A673 (cell line): ENCODE measurements at regions not wholly inside any gene's neighbourhood (a gene's known extent, or its start where the extent isn't known, plus 50 kb on each side); places are given as distances from the start of the nearest gene placed in this dataset.

ENCODE experiments used
- BruUV-seq: library from RNA; stranded (reverse); fragments of 400-500 nt; replicated peaks from 2 replicates; lab custom pipeline; 2021; lab: Mats Ljungman, UMichigan
- CTCF ChIA-PET: fragments of 300-600 bp; sonication (Branson Sonifier 250); formaldehyde crosslinking; loops from one replicate; lab custom pipeline; 2022; ENCODE audit warnings: antibody characterized with exemption; lab: Charles Lee
- POLR2A ChIA-PET: fragments of 300-600 bp; sonication (Branson Sonifier 250); formaldehyde crosslinking; loops from one replicate; lab custom pipeline; 2022; ENCODE audit warnings: antibody characterized with exemption; ENCODE audit not compliant: low non-redundant PET; lab: Charles Lee
- DNase-seq: peaks from one replicate; pipeline ENCODE4 v3.0.0-alpha.2; 2015; ENCODE audit warnings: low spot score
- H3K27ac ChIP-seq: fragments of 200-600 bp; sonication (generic); 2 replicates; pipeline ENCODE4 v1.5.1; 2016; ENCODE audit warnings: mixed run types, low read depth, mild to moderate bottlenecking, mixed read lengths, antibody characterized with exemption, low read length; ENCODE audit not compliant: poor library complexity, severe bottlenecking
- H3K27me3 ChIP-seq: fragments of 200-600 bp; sonication (generic); replicated peaks from 2 replicates; pipeline ENCODE4 v1.6.1; 2017; ENCODE audit warnings: mixed run types, low read depth, mild to moderate bottlenecking, mixed read lengths, antibody characterized with exemption, low read length; ENCODE audit not compliant: insufficient read depth, poor library complexity
- H3K36me3 ChIP-seq: fragments of 200-600 bp; sonication (generic); 2 replicates; pipeline ENCODE4 v1.6.1; 2016; ENCODE audit warnings: mixed run types, mild to moderate bottlenecking, mixed read lengths, antibody characterized with exemption, low read length; ENCODE audit not compliant: insufficient read depth, poor library complexity, severe bottlenecking
- H3K4me1 ChIP-seq: fragments of 200-600 bp; sonication (generic); 2 replicates; pipeline ENCODE4 v1.6.1; 2017; ENCODE audit warnings: mixed run types, mild to moderate bottlenecking, mixed read lengths, antibody characterized with exemption, low read length; ENCODE audit not compliant: insufficient read depth, poor library complexity, severe bottlenecking
- H3K4me3 ChIP-seq: fragments of 200-600 bp; sonication (generic); 2 replicates; pipeline ENCODE4 v1.5.1; 2016; ENCODE audit warnings: low read depth, mixed run types, mild to moderate bottlenecking, mixed read lengths, low read length; ENCODE audit not compliant: poor library complexity, severe bottlenecking
- H3K9me3 ChIP-seq: fragments of 200-600 bp; sonication (generic); 2 replicates; pipeline ENCODE4 v1.6.1; 2016; ENCODE audit warnings: mixed run types, low read depth, mild to moderate bottlenecking, mixed read lengths, antibody characterized with exemption, low read length; ENCODE audit not compliant: poor library complexity, severe bottlenecking
- EZH2 ChIP-seq: fragments of 200-600 bp; sonication (generic); IDR thresholded peaks from 2 replicates; pipeline ENCODE4 v1.6.1; 2017; ENCODE audit warnings: borderline replicate concordance, low read depth, mild to moderate bottlenecking, mixed read lengths, antibody characterized with exemption, low read length; ENCODE audit not compliant: poor library complexity, severe bottlenecking
- intact Hi-C: fragments of 100-400 bp; cut with micrococcal nuclease; formaldehyde crosslinking; loops from one replicate; pipeline ENCODE4 v1.10.0; 2022; ENCODE audit not compliant: unreplicated experiment
- TF ChIP-seq, protein P1 (sequence below): fragments of 300-800, 200-600 bp; sonication (generic); conservative IDR thresholded peaks from 2 replicates; pipeline ENCODE4 v1.5.1; 2017; ENCODE audit warnings: low read depth, mild to moderate bottlenecking, antibody characterized with exemption, low read length, moderate library complexity, mixed read lengths

DNA sequence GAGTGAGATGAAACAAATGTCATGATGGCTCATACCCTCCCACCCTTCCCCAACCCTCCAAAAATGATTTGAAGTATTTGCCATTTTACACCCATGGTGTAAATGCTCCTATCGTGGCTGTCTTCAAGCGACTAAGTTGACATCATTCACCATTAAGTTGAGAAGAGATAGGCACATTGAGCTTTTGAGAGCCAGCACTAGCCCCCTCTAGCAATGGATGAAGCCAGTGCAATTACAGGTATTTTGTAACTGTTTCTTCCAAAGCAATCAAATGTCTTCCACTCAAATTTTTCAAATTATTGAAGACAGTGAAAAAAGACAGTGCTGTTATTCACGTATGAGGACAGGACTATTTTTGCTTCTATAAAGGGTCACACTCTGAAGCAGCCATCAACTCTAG lies 371.5 kb upstream of the KLF4 start:
- intact Hi-C loops = no loop called here
- Histone ChIP-seq H3K27ac (no peak overlapping the region), H3K4me1 (no peaks in the 10 kb centered on the region), H3K27me3 (no peaks in the 10 kb centered on the region), H3K9me3 (peaks cover 1% of the 10 kb centered on the region), H3K4me3 (no peak overlapping the region), H3K36me3 (no peaks in the 10 kb centered on the region)
- ChIA-PET CTCF (no interaction called here), POLR2A (no interaction called here)
- no TSS peak for BruUV-seq
- DNase-seq = no peak
- TF ChIP-seq, protein P1, sequence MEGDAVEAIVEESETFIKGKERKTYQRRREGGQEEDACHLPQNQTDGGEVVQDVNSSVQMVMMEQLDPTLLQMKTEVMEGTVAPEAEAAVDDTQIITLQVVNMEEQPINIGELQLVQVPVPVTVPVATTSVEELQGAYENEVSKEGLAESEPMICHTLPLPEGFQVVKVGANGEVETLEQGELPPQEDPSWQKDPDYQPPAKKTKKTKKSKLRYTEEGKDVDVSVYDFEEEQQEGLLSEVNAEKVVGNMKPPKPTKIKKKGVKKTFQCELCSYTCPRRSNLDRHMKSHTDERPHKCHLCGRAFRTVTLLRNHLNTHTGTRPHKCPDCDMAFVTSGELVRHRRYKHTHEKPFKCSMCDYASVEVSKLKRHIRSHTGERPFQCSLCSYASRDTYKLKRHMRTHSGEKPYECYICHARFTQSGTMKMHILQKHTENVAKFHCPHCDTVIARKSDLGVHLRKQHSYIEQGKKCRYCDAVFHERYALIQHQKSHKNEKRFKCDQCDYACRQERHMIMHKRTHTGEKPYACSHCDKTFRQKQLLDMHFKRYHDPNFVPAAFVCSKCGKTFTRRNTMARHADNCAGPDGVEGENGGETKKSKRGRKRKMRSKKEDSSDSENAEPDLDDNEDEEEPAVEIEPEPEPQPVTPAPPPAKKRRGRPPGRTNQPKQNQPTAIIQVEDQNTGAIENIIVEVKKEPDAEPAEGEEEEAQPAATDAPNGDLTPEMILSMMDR = no peak
- TF ChIP-seq EZH2 = no peak

DNA sequence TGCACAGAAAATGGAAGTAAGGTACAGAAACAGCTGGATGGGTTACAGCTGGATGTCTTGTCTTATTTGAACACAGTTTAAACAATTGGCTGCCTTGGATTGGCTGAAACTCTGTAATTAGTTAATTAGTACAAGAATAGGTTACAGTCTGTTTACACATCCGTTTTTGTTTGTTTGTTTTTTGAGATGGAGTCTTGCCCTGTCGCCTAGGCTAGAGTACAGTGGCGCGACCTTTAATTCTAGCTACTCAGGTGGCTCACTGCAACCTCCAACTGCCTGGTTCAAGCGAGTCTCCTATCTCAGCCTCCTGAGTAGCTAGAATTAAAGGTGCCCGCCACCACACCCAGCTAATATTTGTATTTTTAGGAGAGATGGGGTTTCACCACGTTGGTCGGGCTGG lies 368.7 kb upstream of the KLF4 start:
- TF ChIP-seq, protein P1 = no peak
- TF ChIP-seq EZH2 = no peak
- intact Hi-C loops = no loop called here
- Histone ChIP-seq H3K9me3 (peaks cover 13% of the 10 kb centered on the region), H3K27me3 (no peaks in the 10 kb centered on the region), H3K36me3 (no peaks in the 10 kb centered on the region), H3K27ac (no peak overlapping the region), H3K4me3 (no peak overlapping the region), H3K4me1 (no peaks in the 10 kb centered on the region)
- no peak for DNase-seq
- CTCF ChIA-PET = no interaction called here
- POLR2A ChIA-PET = no interaction called here
- BruUV-seq = no TSS peak

DNA sequence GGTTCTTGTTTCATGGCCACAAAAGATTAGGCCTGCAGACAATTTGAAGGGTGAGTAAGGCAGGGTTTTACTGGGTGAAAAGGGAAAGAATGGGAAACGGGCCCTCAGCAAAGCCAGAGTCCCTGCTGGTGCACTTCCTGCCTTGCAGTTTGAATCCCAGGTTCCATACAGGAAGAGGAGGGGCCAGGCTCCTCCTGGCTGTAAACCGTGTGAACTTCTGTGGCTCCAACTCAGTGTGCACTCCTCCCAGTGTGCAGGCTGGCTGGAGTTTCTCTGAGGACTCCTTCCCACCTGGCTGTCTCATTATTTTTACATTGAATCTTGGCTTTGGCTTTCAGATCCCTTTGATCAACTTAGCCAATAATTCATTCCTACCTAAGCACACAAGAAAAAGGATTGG lies 367.1 kb upstream of the KLF4 start:
- no peak for TF ChIP-seq EZH2
- TF ChIP-seq, protein P1 = no peak
- Histone ChIP-seq H3K4me1 (no peaks in the 10 kb centered on the region), H3K4me3 (no peak overlapping the region), H3K9me3 (peaks cover 13% of the 10 kb centered on the region), H3K36me3 (no peaks in the 10 kb centered on the region), H3K27ac (no peak overlapping the region), H3K27me3 (no peaks in the 10 kb centered on the region)
- CTCF ChIA-PET = no interaction called here
- POLR2A ChIA-PET = no interaction called here
- intact Hi-C loops = no loop called here
- no TSS peak for BruUV-seq
- peak; percentile 2 for DNase-seq
